Suprapubic skin (tissue), 4 donors: ENCODE measurements at regions not wholly inside any gene's neighbourhood (a gene's known extent, or its start where the extent isn't known, plus 50 kb on each side); places are given as distances from the start of the nearest gene placed in this dataset.

Source experiments
- CTCF ChIP-seq, 2 donors: fragments of 200-600 bp in 1 of 2; fragments of 450-650 bp in 1 of 2; sonication (generic) in 1 of 2; IDR thresholded peaks; one replicate each; pipeline ENCODE4 v1.5.1; 2016 to 2019; ENCODE audit warnings: antibody characterized with exemption in 2 of 2, mild to moderate bottlenecking in 1 of 2, moderate library complexity in 1 of 2
- EP300 ChIP-seq: sonication (generic); formaldehyde crosslinking; IDR thresholded peaks from one replicate; pipeline ENCODE4 v1.6.1; 2017; ENCODE audit warnings: antibody characterized with exemption
- POLR2AphosphoS5 ChIP-seq, 3 donors: sonication (generic); formaldehyde crosslinking; IDR thresholded peaks; one replicate each; pipeline ENCODE4 v1.6.1; 2017; ENCODE audit warnings: antibody characterized with exemption in 3 of 3

- TF ChIP-seq CTCF (IDR thresholded peaks at IDR 0.05) (no peak), POLR2AphosphoS5 (IDR thresholded peaks at IDR 0.05) (no peak), EP300 (no peak)
These were observed 480.0 kb downstream of the TMEM38B start for GRCh38 chr9:106174346-106174745.
